NCI-H2196 treated with DMSO at 0.1 percent for 48 hours (cell line): ENCODE measurements at regions not wholly inside any gene's neighbourhood (a gene's known extent, or its start where the extent isn't known, plus 50 kb on each side); places are given as distances from the start of the nearest gene placed in this dataset.

Experiments
- DNase-seq: peaks from one replicate; lab custom pipeline; 2025; ENCODE audit not compliant: unreplicated experiment; lab: John Stamatoyannopoulos, UW

DNA sequence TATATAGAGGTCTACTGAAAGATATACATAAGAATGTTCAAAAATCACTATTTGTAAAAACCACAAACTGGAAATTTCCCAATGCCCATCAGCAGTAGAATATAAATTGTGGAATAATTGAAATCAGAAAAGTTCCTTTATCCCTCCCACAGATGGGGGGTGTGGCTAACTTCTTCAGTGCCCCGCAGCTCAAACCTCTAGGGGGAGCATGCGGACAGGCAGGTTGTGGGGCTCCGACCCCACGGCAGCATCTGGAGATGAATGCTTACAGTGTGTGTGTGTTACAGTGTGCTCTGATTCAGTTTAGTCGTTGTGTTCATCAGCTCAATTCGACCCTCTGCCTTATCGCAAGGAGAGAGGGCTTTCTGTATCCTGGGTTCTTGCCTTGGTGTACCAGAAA, 262.1 kb upstream of the LRRC7 start:
- DNase-seq = no peak

DNA sequence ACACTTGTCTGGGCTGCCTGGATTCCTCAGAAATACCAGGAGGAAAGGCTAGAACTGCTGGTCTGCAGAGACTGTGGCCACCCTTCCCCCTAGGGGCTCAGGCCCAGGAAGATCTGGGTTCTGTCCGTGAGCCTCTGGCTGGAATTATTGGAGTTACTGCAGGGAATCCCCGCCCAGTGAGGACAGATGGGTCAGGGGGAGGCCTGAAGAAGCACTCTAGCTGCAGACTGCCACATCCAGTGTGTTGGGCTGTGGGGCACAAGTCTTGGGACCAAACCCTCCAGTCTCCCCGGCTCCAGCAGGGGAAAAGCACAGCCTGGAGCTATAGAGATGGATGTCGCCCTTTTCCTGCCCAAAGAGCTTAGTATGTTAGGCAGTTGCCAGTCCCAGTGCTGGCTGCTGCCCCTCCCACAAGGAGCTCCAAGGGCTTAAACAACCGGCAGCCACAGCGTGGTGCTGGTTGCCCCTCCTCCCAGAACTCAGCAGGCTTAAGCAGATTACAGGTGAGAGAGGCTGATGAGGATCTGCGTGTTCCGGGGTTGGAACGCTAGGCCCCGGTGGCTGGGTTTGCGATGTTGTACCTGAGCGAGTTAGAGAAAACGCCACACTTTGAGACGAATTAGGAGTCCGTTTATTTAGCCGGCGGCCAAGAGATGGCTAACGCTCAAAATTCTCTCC, 255.5 kb upstream of the LRRC7 start:
- DNase-seq = no peak

DNA sequence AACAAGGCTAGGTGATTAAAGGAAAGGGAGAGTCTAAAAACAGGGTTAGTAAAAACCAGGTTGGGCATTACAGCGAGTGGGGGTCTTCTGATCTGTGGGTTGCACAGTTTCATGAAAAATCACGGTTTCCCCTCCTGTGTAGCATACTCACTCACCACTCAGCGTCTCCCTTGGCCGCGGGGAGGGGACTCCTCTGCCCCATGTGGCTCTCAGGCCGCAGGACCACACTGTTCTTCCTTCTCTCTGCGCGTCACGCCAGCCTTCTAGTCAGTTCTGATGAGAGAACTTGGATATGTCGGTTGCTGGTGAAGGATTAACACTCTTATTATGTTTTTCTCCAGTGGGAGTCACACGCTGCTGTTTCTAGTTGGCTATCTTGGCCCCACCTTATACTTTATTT, 254.6 kb upstream of the LRRC7 start:
- DNase-seq = no peak

DNA sequence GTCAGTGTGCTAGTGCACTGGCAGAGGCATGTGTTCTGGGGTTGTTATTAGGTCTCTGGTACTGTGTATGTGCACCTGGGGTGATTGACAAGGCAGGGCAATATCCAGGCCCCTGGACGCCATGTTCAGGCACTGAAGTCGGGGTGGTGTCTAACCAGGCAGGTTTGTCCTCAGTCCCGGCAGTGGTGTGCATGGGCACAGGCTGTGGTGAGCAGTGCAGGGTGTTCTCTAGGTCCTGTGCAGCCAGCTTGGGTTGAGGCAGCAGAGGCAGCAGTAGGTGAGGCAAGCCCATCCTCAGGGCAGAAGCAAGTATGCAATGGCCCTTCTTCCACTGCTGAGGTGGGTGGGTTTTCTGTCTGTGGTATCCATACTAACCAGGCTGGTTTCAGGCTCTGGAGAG, 252.3 kb upstream of the LRRC7 start:
- no peak for DNase-seq

DNA sequence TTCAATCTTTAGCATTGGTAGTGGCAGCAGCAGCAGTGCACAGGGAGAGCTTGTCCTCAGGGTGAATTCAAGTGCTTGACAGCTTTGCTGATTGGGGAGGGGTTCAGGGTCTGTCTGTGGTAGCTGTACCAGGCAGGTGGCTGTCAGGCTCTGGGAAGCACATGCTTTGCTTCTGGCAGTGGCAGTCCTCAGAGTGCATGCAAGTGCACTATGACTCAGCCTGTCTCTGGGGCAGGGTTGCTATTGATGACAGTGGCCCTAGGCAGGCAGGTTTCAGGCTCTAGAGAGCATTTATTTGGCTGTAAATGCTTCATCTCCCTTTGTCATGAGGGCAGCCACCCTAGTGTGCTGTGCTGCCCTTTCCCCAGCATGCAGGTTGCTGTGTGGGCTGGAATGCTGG, 251.9 kb upstream of the LRRC7 start:
- no peak for DNase-seq

DNA sequence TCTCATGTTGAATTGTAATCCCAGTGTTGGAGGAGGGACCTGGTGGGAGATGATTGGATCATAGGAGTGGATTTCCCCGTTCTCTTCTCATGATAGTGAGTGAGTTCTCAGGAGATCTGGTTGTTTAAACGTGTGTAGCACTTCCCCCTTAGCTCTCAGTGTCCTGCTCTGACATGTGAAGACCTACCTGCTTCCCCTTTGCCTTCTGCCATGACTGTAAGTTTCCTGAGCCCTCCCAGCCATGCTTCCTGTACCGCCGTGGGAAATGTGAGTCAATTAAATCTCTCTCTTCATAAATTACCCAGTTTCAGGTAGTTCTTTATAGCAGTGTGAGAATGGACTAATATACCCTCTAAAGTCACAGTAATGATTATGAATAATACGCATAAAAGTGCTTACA, 248.4 kb upstream of the LRRC7 start:
- DNase-seq = no peak

DNA sequence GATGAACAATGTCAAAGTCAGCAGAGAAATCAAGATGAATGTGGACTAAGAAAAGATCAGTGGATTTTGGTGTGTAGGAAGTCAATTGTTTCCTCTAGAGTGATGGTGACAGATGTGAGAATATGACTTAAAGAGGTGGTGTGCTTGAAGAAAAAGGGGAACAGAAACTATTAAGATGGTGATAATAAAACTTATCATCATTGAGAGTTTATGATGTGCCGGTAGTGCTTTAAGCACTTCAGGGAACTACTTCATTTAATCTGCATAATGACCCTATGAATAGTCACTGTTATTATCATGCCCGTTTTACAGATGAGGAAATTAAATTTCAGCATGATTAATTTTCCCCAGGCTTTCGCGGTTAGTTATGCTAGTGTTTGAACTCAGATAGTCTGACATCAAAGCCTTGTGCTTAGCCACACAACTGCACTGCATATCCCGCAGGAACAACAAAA, 246.9 kb upstream of the LRRC7 start:
- no peak for DNase-seq

DNA sequence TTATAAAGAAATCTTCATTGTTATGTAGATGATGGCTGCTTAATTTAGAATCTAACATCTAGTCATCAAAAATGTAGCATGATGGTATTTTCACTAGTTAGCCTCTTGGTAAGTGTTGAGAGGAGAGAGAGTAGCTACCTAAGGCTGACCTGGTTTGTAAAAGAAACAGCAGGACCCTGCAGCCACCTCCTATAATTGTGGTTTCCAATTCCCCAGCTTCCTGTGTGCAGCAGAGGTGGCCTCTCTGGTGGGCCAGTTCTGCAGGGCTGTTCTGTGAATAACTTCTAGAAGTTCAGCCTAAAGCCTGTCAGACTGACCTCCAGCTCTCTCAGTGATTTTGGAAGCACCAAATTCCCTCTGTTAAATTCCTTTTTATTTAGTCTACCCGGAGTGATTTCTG, 246.4 kb upstream of the LRRC7 start:
- no peak for DNase-seq

DNA sequence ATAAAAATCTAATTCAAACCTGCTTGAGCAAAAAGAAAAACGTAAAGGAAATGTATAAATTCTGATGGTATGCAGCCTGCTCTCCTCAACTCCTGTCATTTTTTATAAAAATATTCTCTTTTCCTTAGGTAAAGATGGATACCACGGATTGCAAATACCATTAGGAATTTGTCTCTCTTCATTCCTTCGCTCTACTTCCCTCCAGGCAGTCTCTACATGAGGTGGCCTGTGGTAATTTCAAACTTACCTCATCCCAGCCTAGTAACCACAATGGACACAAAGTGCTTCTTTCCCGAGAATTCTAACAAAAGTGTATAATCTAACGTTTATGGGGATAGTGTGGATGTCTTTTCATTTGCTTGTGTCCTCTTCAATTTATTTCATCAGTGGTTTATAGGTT, 239.5 kb upstream of the LRRC7 start:
- no peak for DNase-seq

DNA sequence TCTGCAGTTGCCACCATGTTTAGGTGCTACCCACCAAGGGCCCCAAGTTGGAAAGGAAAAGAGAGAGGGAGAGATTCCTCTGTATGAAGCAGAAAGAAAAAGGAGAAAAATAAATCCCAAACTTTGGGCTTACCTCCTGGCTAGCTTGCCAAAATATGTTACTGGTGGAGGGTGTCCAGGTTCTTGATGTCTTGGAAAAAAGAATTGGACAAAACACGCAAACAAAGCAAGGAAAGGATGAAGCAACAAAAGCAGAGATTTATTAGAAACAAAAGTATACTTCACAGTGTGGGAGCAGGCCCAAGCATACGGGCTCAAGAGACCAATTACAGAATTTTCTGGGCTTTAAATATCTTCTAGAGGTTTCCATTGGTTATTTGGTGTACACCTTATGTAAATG, 204.5 kb upstream of the LRRC7 start:
- DNase-seq = no peak

DNA sequence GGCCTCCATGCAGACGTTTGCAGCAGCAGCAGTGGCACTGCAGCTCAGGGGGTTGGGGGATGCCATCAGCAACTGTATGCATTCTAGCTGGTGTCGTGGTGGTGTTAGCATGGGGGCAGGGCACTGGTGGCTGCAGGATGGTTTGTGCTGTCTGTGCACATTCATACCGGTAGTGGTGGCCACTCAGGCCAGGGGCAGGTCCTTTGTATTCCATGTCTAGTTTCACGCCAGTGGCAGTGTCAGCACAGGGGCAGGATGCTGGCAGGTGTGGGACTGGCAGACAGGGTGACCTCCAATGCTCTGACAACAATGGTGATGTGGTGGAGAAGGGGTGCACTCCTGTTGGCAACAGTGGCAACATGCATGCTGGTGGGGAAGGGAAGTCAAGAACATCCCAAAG, 194.2 kb upstream of the LRRC7 start:
- no peak for DNase-seq

DNA sequence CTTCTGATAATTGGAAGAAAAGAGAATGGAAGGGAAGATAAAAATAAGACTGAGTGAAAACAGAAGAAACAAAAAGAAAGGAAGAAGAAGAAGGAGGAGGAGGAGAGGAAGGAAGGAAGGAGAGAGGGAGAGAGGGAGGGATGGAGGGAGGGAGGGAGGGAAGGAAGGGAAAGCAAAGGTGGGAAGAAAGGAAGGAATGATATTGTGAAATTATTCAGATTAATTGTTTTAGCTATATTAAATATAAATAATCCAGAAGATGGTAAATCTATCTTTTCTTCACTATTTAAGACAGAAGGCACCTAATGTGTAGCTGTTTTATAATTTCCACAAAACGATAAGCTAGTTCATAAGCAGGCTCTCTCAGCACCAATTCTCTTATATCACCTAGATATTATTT, 191.3 kb upstream of the LRRC7 start:
- DNase-seq = no peak

DNA sequence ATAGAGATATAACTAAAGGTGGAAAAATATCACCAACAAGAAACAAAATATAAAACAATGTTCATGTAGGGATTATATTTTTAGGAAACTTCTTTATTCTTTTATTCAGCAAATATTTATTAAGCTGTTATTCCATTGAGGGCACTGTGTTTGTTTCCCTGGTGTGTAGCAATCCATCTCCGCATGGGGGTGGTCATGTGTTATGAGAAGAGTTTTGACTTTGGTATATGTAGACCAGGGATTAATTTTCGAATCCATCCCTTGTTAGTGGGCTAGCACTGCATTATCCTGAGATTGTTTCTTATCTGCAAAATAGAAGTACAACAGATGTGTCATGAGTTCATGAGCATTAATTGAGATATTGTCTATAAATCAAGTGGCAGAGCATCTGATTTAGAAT, 190.2 kb upstream of the LRRC7 start:
- no peak for DNase-seq

DNA sequence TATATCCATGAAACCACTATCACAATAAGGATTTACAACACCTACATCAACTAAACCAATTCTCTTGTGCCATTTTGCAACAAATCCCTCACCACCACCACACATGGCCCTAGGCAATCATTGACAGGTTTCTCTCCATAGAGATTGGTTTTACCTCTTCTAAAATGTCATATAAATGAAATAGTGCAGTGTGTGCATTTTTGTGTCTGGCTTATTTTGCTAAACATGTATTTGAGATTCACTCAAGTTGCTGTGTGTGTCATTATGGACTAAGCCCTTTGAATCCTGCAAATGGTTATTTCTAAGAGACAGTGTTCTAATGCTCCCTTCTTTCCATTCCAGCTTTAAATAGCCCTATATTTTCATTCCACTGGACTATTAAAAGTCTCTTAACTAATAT, 179.7 kb upstream of the LRRC7 start:
- DNase-seq = no peak

DNA sequence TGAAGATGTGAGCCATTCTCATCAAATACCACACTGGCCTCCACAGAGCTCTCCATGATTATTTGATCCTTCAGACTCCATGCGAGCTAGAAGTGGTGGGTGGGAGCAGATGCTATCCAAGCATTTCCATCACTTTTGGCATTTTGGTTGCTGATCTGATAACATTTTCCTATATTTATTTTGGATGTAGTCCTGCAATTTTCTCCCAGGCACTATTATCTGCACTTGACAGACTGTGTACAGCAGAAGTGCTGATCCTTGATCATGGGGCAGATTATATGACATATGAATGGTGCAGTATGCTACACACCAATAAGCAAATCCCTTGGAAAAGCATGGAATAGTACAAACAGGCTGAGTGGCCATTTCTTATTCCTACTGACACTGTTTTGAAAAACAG, 167.6 kb upstream of the LRRC7 start:
- no peak for DNase-seq

DNA sequence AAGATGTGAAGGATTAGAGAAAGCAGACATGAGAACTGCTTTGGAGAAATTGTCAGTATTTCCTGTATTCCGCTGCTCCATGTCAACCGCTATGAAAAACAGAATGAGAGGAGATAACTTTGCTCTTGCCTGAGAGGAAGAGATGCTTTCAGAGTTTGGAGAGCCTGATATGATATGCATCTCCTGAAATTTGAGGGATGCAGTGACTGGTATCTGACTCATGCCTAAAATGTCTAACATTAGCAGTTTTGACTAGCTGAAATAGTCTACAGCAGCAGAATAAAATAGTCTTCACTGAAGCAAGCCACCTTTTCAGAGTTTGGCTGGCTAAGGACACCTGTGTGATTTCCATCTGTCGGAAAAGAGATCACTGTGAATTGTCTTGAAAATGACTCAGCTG, 165.8 kb upstream of the LRRC7 start:
- no peak for DNase-seq

DNA sequence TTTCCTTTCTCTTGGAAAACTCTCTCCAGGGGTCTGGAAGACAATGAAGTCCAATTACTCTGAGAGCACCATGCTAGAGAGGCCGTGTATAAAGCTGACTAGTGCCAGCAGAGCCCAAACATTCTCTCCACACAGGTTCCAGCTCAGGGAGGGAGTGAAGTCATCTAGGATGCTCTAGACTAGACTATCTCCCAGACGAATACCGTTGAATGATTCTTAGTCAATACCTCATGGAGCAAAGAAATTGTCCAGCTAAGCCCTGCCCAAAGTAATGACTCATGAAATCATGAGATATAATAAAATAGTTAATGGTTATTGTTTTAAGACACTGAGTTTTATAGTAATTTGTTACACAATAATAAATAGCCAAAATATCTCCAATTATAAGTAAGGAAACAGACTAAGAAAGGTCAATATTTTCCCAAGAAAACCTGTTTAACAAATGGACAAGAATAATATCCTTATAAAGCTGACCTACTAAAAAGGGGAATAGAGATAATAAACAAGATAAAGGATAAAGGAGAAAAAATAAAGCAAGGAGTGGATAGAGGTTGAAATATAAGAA, 163.9 kb upstream of the LRRC7 start:
- no peak for DNase-seq

DNA sequence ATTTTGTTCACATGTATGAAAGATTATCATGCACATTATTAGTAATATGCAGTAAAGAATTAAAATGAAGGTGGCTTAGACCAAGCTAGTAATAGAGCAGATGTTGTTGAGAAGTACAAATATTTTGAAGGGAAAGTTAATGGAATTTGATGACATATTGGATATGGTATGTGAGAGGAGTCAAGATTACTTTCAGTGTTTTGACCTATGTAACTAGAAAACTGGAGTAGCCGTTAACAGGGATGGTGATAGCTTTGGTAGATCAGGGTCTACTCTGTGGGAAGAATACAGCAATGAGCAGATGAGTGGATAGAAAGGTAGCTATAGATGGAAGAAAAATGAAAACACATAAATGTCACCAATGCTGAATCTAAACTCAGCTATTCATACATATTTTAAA, 163.2 kb upstream of the LRRC7 start:
- no peak for DNase-seq

DNA sequence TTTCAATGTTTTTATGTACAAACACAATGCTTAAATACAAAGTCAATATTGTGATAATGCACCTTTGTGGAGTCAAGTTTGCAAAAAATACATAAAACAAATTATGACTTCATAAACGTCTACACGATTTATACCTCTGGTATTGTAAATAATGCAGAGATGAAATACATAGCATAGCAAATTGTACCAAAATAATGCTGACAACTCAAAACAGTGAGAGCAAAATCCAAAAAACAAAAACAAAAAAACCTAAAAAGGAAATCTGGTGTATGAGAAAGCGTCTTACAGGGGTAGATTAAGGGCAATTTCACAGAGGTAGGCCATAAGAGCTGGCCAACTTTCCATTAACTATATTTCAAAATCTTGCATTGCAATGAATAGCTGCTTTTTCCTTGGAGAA, 161.5 kb upstream of the LRRC7 start:
- DNase-seq = no peak

DNA sequence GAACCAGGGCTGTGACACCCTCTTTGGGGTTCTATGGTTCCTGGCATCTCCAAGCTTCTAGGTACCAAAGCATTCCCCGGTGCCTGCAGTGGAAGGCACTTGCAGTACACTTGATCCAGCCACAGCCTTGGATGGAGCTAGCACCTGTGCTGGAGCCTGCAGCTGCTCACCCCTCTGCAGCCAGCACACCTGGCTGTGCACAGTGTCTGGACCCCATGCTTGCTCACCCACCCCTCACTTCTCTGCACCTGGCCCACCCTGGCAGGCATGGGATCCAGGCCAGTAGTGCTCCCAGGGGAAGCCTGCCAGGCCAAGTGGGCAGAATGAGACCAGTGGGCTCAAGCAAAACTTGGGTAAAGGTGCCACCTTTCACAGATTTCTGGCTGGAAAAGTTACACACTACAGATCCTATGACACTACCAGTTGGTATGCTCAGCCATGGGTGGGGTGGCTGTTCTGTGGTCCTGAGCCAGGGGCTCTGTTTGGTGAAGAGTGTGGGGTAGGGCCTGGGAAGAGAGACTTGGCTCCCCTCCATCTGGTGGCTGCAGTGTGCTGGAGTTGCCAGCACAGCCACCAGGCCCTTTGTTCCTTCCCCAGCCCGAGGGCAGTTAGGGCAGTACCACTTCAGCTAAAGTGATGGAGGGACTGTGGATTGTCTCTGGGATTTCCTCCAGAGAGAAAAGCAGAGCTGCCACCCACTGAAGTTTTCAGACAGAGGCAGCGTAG, 157.8 kb upstream of the LRRC7 start:
- DNase-seq = no peak

DNA sequence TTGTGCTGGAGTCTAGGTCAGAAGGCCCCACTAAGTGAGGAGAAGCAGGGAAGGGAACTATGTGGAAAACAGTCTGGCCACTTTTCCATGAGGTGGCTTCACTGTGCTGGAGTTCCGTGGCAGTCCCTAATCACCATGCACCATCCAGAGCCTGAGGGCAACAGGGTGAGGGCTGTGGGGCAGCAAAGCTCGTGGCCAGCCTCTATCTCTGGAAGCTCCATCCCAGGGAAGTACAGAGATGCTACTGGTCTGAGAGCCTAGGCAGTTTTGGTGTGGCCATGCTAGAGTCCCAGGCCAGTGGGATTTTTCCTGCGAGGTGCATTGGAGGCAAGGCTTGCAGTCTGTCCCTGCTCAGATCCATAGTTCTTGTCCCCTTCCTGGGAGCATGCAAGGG, 157.3 kb upstream of the LRRC7 start:
- no peak for DNase-seq

DNA sequence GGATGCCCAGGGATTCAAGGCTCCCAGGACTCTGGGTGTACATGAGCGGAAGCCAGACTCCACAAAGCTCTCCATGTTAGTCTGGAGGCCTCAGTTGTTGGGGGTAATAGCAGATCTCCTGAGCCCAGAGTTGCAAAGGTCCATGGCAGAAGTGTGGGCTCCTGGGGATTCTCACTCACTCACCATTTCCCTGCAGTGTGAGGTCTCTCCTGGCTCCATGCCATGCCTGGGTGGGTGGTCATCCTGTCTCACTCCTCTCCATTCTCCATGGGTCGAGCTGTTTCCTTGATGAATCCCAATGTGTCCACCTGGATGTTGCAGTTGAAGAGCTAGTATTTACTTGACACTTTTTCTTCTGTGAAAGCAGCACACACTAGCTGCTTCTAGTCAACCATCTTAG, 156.8 kb upstream of the LRRC7 start:
- DNase-seq = no peak

DNA sequence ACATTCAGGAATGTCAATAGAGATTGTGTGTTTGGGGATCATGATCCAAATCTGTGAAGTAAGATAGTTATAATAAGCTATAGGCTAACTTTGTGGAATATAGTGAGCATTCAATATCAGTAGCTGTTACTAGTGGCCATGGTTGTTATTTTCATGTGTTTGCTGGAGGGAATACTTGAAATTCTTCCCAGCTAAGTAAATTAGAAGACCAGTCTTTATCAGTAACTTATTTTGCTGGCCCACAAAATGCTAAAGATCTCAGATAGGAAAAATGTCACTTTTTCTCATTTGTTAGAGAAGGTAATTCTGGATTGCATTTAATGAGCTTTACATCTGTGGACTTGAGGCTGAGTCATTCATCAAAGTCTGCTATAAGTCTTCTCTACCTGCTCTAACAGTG, 156.1 kb upstream of the LRRC7 start:
- no peak for DNase-seq
